Tibial nerve (tissue), 3 donors: ENCODE measurements at regions not wholly inside any gene's neighbourhood (a gene's known extent, or its start where the extent isn't known, plus 50 kb on each side); places are given as distances from the start of the nearest gene placed in this dataset.

Source experiments
- EP300 ChIP-seq, 2 donors: sonication (generic); formaldehyde crosslinking; IDR thresholded peaks; one replicate each; pipeline ENCODE4 v1.6.1; 2017; ENCODE audit warnings: antibody characterized with exemption in 2 of 2, mild to moderate bottlenecking in 1 of 2
- POLR2A ChIP-seq, 2 donors: fragments of 450-650 bp; IDR thresholded peaks; one replicate each; pipeline ENCODE4 v1.6.1; 2017; ENCODE audit warnings: antibody characterized with exemption in 2 of 2, mild to moderate bottlenecking in 2 of 2, moderate library complexity in 2 of 2

DNA sequence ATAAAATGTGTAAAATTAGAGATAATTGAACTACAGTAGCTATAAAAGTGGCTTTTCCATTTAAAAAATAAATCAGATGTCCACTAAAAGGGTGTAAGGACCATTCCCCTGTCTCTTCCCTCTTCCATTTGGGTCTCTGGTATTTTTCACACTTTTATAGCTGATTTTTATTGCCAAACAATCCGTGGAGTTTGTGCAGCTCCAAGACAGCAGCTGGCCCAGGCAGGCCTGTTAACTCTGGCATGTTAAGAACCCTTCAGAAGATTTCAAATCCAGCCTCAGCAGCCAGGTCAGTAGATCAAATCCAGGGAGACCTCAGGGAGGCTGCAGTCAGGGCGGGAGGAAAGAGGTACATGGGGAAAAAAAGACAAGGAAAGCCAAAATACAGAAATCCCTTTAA, 827.1 kb upstream of the FANCL start:
- no peak for TF ChIP-seq POLR2A (IDR thresholded peaks at IDR 0.05)
- no peak for TF ChIP-seq EP300 (IDR thresholded peaks at IDR 0.05)
